ENCODE measurements at regions not wholly inside any gene's neighbourhood (a gene's known extent, or its start where the extent isn't known, plus 50 kb on each side); places are given as distances from the start of the nearest gene placed in this dataset.

DNA sequence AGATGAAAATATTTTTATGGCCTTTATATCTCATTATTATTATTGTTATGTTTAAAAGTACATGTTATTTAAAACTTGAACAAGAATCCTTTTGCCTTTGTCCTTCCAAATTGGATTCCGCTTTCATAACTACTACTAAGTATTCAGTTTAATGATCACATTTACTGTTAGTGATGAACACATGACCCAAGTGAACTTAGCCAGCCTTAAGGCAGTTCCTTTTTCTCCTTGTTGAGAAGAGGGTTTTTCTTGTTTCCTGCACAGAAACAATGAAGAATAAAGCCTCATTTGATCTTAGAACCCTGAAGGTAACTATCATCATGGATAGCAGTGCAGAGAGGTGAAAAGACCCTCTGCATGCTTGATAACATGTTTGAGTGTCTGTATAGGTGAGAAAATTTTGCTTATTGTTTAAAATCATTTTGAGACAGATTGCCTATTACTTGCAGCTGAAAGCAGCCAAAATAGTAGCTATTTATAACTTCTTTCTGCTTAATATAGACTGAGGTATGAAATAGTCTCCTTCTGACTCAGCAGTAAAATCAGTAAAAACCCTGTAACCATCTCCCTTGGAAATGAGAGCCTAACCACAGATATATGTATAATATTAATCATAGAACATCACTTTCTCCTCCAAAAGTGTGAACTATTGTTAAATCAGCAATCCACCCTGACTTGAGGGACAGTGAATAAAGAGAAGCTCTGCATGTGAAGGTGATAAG, 266.2 kb downstream of the SPATA31D1 start:
- no peak for TF ChIP-seq EP300 (IDR thresholded peaks at IDR 0.05; ENCODE audit: borderline replicate concordance)
- TF ChIP-seq, protein P1, sequence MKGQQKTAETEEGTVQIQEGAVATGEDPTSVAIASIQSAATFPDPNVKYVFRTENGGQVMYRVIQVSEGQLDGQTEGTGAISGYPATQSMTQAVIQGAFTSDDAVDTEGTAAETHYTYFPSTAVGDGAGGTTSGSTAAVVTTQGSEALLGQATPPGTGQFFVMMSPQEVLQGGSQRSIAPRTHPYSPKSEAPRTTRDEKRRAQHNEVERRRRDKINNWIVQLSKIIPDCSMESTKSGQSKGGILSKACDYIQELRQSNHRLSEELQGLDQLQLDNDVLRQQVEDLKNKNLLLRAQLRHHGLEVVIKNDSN (IDR thresholded peaks at IDR 0.05): no peak
- TF ChIP-seq CEBPB (IDR thresholded peaks at IDR 0.05): no peak
- TF ChIP-seq TAF1 (IDR thresholded peaks at IDR 0.05; ENCODE audit: low read depth): no peak
- no peak for TF ChIP-seq YY1 (IDR thresholded peaks at IDR 0.05; ENCODE audit: low read depth)
- TF ChIP-seq, protein P2, sequence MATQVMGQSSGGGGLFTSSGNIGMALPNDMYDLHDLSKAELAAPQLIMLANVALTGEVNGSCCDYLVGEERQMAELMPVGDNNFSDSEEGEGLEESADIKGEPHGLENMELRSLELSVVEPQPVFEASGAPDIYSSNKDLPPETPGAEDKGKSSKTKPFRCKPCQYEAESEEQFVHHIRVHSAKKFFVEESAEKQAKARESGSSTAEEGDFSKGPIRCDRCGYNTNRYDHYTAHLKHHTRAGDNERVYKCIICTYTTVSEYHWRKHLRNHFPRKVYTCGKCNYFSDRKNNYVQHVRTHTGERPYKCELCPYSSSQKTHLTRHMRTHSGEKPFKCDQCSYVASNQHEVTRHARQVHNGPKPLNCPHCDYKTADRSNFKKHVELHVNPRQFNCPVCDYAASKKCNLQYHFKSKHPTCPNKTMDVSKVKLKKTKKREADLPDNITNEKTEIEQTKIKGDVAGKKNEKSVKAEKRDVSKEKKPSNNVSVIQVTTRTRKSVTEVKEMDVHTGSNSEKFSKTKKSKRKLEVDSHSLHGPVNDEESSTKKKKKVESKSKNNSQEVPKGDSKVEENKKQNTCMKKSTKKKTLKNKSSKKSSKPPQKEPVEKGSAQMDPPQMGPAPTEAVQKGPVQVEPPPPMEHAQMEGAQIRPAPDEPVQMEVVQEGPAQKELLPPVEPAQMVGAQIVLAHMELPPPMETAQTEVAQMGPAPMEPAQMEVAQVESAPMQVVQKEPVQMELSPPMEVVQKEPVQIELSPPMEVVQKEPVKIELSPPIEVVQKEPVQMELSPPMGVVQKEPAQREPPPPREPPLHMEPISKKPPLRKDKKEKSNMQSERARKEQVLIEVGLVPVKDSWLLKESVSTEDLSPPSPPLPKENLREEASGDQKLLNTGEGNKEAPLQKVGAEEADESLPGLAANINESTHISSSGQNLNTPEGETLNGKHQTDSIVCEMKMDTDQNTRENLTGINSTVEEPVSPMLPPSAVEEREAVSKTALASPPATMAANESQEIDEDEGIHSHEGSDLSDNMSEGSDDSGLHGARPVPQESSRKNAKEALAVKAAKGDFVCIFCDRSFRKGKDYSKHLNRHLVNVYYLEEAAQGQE (IDR thresholded peaks at IDR 0.05; ENCODE audit: low read depth): no peak
- no peak for TF ChIP-seq RAD21 (IDR thresholded peaks at IDR 0.05; ENCODE audit: low read depth)
- no peak for TF ChIP-seq CREB1 (IDR thresholded peaks at IDR 0.05; ENCODE audit: low read depth)
- no peak for TF ChIP-seq ZBTB7A (IDR thresholded peaks at IDR 0.05; ENCODE audit: low read depth)
- TF ChIP-seq TEAD4 (IDR thresholded peaks at IDR 0.05): no peak
- TF ChIP-seq, protein P3, sequence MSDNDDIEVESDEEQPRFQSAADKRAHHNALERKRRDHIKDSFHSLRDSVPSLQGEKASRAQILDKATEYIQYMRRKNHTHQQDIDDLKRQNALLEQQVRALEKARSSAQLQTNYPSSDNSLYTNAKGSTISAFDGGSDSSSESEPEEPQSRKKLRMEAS (IDR thresholded peaks at IDR 0.05): no peak
- no peak for TF ChIP-seq TCF12 (IDR thresholded peaks at IDR 0.05; ENCODE audit: low read depth)
- no peak for TF ChIP-seq FOXM1 (IDR thresholded peaks at IDR 0.05; ENCODE audit: borderline replicate concordance, low read depth)

Data from Ishikawa (cell line).